Adrenal gland (tissue), 5 donors: ENCODE measurements at regions not wholly inside any gene's neighbourhood (a gene's known extent, or its start where the extent isn't known, plus 50 kb on each side); places are given as distances from the start of the nearest gene placed in this dataset.
"Not testable (repeated sequence)": the region's sequence is repeated elsewhere in the genome, so short reads cannot be mapped to it uniquely, and the experiment has no call there.

Experiments used
- POLR2A ChIP-seq, 2 donors: fragments of 450-650 bp; IDR thresholded peaks; one replicate each; pipeline ENCODE4 v1.6.1; 2017; ENCODE audit warnings: antibody characterized with exemption in 2 of 2, mild to moderate bottlenecking in 2 of 2, moderate library complexity in 1 of 2
- TF ChIP-seq, protein P1 (sequence below), 6 experiments: fragments of 450-650 bp in 4 of 6; fragments of 200-600 bp in 2 of 6; sonication (generic) in 1 of 6; IDR thresholded peaks; 1 replicate in 5 of 6; 2 replicates in 1 of 6; pipeline versions ENCODE4 v1.5.1 to v1.8.0; 2016 to 2021; ENCODE audit warnings: antibody characterized with exemption in 6 of 6, mild to moderate bottlenecking in 2 of 6, moderate library complexity in 1 of 6
- donor health status: DM: no; HTN: no; CAD: no.

DNA sequence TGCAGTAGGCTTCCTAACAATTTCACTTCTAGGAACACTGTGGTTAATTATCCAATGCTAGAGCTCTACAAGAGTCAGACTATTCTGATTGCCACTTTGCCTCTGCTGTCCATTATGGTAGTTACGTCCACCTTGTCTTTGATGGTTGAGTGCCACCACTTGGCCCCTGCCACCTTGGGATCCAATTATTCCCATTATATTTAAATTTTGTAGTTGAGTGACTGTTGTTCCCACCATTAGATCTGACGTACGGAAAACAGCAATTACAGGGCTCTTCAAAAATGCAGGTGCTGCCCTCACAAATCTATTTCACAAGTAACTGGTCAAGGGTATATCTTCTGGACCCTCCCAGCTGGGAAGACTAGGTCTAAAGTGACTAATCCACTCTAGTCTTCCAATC lies 432.3 kb upstream of the ID4 start:
- TF ChIP-seq, protein P1, sequence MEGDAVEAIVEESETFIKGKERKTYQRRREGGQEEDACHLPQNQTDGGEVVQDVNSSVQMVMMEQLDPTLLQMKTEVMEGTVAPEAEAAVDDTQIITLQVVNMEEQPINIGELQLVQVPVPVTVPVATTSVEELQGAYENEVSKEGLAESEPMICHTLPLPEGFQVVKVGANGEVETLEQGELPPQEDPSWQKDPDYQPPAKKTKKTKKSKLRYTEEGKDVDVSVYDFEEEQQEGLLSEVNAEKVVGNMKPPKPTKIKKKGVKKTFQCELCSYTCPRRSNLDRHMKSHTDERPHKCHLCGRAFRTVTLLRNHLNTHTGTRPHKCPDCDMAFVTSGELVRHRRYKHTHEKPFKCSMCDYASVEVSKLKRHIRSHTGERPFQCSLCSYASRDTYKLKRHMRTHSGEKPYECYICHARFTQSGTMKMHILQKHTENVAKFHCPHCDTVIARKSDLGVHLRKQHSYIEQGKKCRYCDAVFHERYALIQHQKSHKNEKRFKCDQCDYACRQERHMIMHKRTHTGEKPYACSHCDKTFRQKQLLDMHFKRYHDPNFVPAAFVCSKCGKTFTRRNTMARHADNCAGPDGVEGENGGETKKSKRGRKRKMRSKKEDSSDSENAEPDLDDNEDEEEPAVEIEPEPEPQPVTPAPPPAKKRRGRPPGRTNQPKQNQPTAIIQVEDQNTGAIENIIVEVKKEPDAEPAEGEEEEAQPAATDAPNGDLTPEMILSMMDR (IDR thresholded peaks at IDR 0.05) = not testable (repeated sequence)
- TF ChIP-seq POLR2A (IDR thresholded peaks at IDR 0.05) = not testable (repeated sequence)
